Smooth muscle cell (in vitro differentiated cells): ENCODE measurements at regions not wholly inside any gene's neighbourhood (a gene's known extent, or its start where the extent isn't known, plus 50 kb on each side); places are given as distances from the start of the nearest gene placed in this dataset.

ENCODE experiments used
- DNase-seq: peaks from one replicate; lab custom pipeline; 2025; ENCODE audit not compliant: unreplicated experiment; lab: John Stamatoyannopoulos, UW
- H2AFZ ChIP-seq: fragments of 200-600 bp; sonication (generic); 2 replicates; pipeline ENCODE4 v1.6.0; 2016; ENCODE audit warnings: antibody characterized with exemption, low read depth, mild to moderate bottlenecking
- H3F3A ChIP-seq: fragments of 200-600 bp; sonication (generic); 2 replicates; pipeline ENCODE4 v1.6.0; 2017; ENCODE audit warnings: antibody characterized with exemption, low read depth
- H3K27ac ChIP-seq: fragments of 200-600 bp; sonication (generic); 2 replicates; pipeline ENCODE4 v1.5.1; 2016; ENCODE audit warnings: low read depth, mild to moderate bottlenecking
- H3K27me3 ChIP-seq: fragments of 200-600 bp; sonication (generic); 2 replicates; pipeline ENCODE4 v1.6.1; 2016; ENCODE audit warnings: low read depth, mild to moderate bottlenecking
- H3K36me3 ChIP-seq: fragments of 200-600 bp; sonication (generic); 2 replicates; pipeline ENCODE4 v1.5.1; 2016; ENCODE audit warnings: low read depth
- H3K4me1 ChIP-seq: fragments of 200-600 bp; sonication (generic); 2 replicates; pipeline ENCODE4 v1.5.1; 2016; ENCODE audit warnings: low read depth
- H3K4me2 ChIP-seq: fragments of 200-600 bp; sonication (generic); 2 replicates; pipeline ENCODE4 v1.6.0; 2016; ENCODE audit warnings: mild to moderate bottlenecking
- H3K4me3 ChIP-seq: fragments of 200-600 bp; sonication (generic); 2 replicates; pipeline ENCODE4 v1.5.1; 2016; ENCODE audit warnings: mild to moderate bottlenecking
- H3K79me2 ChIP-seq: fragments of 200-600 bp; sonication (generic); 2 replicates; pipeline ENCODE4 v1.6.0; 2016; ENCODE audit warnings: low read depth, mild to moderate bottlenecking
- H3K9ac ChIP-seq: fragments of 200-600 bp; sonication (generic); 2 replicates; pipeline ENCODE4 v1.6.0; 2016; ENCODE audit warnings: low read depth
- H3K9me3 ChIP-seq: fragments of 200-600 bp; sonication (generic); replicated peaks from 2 replicates; pipeline ENCODE4 v1.5.1; 2016; ENCODE audit warnings: low read depth
- H4K20me1 ChIP-seq: fragments of 200-600 bp; sonication (generic); 2 replicates; pipeline ENCODE4 v1.6.0; 2016; ENCODE audit warnings: low read depth
- CTCF ChIP-seq: fragments of 200-600 bp; sonication (generic); IDR thresholded peaks from 2 replicates; pipeline ENCODE4 v1.5.1; 2017; ENCODE audit warnings: borderline replicate concordance, mild to moderate bottlenecking, antibody characterized with exemption; ENCODE audit not compliant: insufficient read depth, poor library complexity, severe bottlenecking
- WGBS: methylation state at CpG from one replicate; pipeline ENCODE4 v1.1.7; 2016; ENCODE audit warnings: low lambda C conversion rate; 5-methylcytosine and 5-hydroxymethylcytosine counted together

DNA sequence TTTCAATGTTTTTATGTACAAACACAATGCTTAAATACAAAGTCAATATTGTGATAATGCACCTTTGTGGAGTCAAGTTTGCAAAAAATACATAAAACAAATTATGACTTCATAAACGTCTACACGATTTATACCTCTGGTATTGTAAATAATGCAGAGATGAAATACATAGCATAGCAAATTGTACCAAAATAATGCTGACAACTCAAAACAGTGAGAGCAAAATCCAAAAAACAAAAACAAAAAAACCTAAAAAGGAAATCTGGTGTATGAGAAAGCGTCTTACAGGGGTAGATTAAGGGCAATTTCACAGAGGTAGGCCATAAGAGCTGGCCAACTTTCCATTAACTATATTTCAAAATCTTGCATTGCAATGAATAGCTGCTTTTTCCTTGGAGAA lies 161.5 kb upstream of the LRRC7 start:
- Histone ChIP-seq H2AFZ (no peak overlapping the region), H3K27me3 (no peaks in the 10 kb centered on the region), H3K4me3 (no peak overlapping the region), H3K9ac (no peak overlapping the region), H3K4me2 (no peak overlapping the region), H4K20me1 (no peaks in the 10 kb centered on the region), H3K36me3 (no peaks in the 10 kb centered on the region), H3F3A (no peaks in the 10 kb centered on the region), H3K9me3 (no peaks in the 10 kb centered on the region), H3K27ac (no peak overlapping the region), H3K79me2 (no peaks in the 10 kb centered on the region), H3K4me1 (no peaks in the 10 kb centered on the region)
- WGBS = 98% methylated on average over 3 of the region's 3 CpGs
- no peak for TF ChIP-seq CTCF
- DNase-seq = no peak

GRCh38 chr1:69409731-69410456 lies 157.8 kb upstream of the LRRC7 start:
- 91% methylated on average over 3 of the region's 3 CpGs for WGBS
- no peaks in the 10 kb centered on the region for H3F3A ChIP-seq
- DNase-seq = no peak
- no peak for TF ChIP-seq CTCF
- no peaks in the 10 kb centered on the region for H3K4me1 ChIP-seq
- H4K20me1 ChIP-seq = no peaks in the 10 kb centered on the region
- no peak overlapping the region for H3K27ac ChIP-seq
- H3K4me2 ChIP-seq = no peak overlapping the region
- no peak overlapping the region for H2AFZ ChIP-seq
- no peaks in the 10 kb centered on the region for H3K36me3 ChIP-seq
- H3K4me3 ChIP-seq = no peak overlapping the region
- H3K27me3 ChIP-seq = no peaks in the 10 kb centered on the region
- H3K9ac ChIP-seq = no peak overlapping the region
- H3K79me2 ChIP-seq = no peaks in the 10 kb centered on the region
- no peaks in the 10 kb centered on the region for H3K9me3 ChIP-seq

DNA sequence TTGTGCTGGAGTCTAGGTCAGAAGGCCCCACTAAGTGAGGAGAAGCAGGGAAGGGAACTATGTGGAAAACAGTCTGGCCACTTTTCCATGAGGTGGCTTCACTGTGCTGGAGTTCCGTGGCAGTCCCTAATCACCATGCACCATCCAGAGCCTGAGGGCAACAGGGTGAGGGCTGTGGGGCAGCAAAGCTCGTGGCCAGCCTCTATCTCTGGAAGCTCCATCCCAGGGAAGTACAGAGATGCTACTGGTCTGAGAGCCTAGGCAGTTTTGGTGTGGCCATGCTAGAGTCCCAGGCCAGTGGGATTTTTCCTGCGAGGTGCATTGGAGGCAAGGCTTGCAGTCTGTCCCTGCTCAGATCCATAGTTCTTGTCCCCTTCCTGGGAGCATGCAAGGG lies 157.3 kb upstream of the LRRC7 start:
- no peaks in the 10 kb centered on the region for H3K27me3 ChIP-seq
- H3K4me3 ChIP-seq = no peak overlapping the region
- WGBS = 88% methylated on average over 3 of the region's 3 CpGs
- no peak overlapping the region for H2AFZ ChIP-seq
- no peak overlapping the region for H3K9ac ChIP-seq
- no peak for DNase-seq
- H3F3A ChIP-seq = no peaks in the 10 kb centered on the region
- TF ChIP-seq CTCF = no peak
- no peak overlapping the region for H3K27ac ChIP-seq
- H3K4me2 ChIP-seq = no peak overlapping the region
- H4K20me1 ChIP-seq = no peaks in the 10 kb centered on the region
- no peaks in the 10 kb centered on the region for H3K9me3 ChIP-seq
- no peaks in the 10 kb centered on the region for H3K4me1 ChIP-seq
- no peaks in the 10 kb centered on the region for H3K79me2 ChIP-seq
- H3K36me3 ChIP-seq = no peaks in the 10 kb centered on the region

DNA sequence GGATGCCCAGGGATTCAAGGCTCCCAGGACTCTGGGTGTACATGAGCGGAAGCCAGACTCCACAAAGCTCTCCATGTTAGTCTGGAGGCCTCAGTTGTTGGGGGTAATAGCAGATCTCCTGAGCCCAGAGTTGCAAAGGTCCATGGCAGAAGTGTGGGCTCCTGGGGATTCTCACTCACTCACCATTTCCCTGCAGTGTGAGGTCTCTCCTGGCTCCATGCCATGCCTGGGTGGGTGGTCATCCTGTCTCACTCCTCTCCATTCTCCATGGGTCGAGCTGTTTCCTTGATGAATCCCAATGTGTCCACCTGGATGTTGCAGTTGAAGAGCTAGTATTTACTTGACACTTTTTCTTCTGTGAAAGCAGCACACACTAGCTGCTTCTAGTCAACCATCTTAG lies 156.8 kb upstream of the LRRC7 start:
- Histone ChIP-seq H3F3A (no peaks in the 10 kb centered on the region), H4K20me1 (no peaks in the 10 kb centered on the region), H3K36me3 (no peaks in the 10 kb centered on the region), H3K27me3 (no peaks in the 10 kb centered on the region), H3K4me3 (no peak overlapping the region), H3K4me1 (no peaks in the 10 kb centered on the region), H3K4me2 (no peak overlapping the region), H3K79me2 (no peaks in the 10 kb centered on the region), H3K27ac (no peak overlapping the region), H3K9me3 (no peaks in the 10 kb centered on the region), H2AFZ (no peak overlapping the region), H3K9ac (no peak overlapping the region)
- WGBS = 88% methylated on average over 2 of the region's 2 CpGs
- no peak for DNase-seq
- no peak for TF ChIP-seq CTCF
